Activated CD4-positive, alpha-beta T cell treated with anti-CD3 and anti-CD28 coated beads, Interleukin-2, Interleukin-6, amounts not matched to agents 100 ng/mL and 50 ng/mL, durations not matched to agents 16 hours and 8 hours (primary cell): ENCODE measurements at regions not wholly inside any gene's neighbourhood (a gene's known extent, or its start where the extent isn't known, plus 50 kb on each side); places are given as distances from the start of the nearest gene placed in this dataset.
"Not testable (repeated sequence)": the region's sequence is repeated elsewhere in the genome, so short reads cannot be mapped to it uniquely, and the experiment has no call there.

Experiments used
- DNase-seq: peaks from one replicate; pipeline ENCODE4 v3.0.0-alpha.2; 2020

DNA sequence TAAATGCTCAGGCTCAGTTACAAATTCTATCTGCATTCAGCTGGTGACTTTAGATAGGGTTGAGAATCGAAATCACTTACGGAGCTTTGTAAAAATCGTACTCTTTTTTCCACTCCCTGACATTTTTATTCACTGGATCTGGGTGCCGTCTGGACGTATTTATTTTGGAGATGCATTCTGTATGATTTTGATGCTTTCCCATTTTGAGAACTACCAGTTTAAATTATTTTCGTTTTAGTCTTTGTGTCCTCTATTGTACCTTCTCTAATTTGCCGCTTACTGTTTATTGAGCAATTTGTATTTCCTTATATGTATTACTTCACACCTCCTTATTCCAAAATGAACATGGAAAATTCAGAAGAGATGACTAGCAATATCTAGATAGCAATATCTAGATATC is 96.2 kb downstream of the FASLG start:
- DNase-seq, result no peak

DNA sequence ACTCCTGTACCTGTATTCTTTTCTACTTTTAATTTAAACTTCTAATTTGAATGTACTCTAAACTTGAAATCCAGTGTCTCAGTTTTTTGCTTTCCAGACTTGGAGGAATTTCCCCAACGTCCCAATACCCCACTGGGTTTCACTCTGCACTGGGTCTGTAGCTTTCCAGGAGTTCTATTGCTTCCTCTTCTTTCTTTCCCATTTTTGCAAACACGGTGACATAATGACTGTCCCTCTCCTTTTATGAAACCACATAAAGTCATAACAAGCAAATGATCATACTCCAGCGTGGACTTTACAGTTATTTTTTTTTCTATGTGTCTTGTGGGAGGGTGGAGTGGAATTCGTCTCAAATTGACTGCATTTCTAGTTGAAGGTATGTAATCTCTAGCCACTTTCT is 97.1 kb downstream of the FASLG start:
- no peak for DNase-seq

DNA sequence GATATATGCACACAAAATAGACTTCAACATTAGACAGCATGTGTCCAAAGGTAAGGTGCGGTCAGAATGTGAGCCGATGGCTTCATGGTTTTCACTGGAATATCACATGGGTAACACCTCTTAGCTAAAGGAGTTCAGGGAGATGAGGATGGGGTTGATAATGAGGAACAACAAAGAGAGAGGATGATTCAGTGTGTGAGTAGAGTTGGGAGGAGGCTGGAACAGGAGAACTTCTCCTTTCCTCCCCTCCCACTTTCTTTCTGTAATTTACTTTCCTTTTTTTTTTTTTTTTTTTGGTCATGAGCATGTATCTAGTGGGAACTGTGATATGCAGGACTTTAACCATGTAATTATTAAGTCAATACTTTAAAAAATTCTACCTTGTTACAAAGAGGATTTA is 99.4 kb downstream of the FASLG start:
- DNase-seq, result no peak

DNA sequence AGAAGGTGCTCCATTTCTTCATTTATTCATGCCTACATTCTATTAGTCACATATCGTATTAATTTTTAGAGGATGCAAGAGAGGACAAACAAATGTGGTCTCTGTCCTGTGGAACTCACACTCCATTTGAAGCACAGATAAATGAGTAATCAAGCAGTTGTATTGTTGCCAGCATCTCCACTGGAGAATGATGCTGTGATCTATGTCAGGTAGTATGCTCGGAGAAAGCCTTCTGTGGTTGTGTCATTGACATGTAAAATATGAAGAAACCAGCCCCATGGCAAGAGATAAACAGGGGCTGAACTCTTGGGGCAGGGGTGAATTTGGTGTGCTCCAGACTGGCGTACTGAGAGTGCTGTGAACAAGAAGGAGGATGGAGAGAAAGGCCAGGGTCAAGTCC is 101.2 kb downstream of the FASLG start:
- no peak for DNase-seq

DNA sequence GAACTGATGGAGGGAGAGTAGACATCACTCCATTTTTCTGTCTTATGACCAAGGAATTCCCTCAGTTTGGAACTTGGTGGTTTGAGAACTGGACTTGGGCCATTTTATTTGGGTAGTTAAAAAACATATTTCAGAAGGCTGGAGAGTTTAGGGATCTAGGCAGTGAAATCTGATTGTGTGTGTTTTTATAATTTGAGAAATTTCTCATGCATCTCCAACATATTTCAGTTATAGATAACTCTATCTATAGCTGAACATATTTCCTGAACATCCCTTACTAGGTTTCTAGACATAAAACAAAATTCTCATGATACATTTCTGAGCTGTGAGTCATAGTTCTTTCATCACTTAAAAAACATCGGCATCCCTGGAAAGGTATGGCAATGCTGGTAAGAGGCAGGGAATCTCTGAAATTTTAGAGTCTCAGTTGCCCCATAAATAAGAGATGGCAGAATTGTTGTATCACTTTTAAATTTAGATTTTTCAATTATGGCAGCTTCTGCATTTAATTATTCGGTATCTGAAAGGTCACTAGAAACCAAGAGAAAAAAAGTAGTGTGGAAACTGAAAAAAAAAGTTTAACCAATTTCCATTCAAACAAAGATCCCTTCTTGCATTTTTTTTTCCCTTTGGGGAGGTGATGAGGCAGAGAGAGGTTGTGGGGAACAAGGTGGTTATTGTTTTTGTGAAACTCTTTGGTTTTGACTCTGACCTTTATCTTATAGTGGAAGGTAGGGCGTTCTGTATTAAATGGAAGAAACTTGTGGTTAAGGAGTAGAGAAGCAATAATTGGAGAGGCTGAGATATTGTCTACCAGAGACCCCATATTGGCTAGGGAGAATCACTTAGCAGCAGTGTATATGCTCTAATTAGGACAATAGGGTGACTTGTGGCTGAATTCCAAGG is 102.9 kb downstream of the FASLG start:
- no peak for DNase-seq

DNA sequence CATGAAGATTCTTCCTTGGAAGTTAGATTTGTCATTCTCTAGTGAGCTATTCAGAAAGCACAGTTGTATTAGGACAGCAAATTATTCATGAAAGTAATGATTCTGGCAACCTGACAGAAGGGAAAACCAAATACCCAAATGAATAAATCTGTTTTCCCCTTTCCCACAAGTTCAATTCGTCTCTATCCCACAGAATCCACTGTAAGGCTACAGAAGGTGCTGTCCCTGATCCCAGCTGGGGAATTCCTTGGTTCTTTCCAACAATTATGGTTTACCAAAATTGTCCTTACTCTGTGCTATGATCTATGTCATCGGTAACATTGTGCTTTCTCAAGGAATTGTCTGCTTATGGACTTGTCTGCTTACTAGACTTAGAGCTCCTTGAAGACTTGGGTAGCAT is 104.2 kb downstream of the FASLG start:
- no peak for DNase-seq

DNA sequence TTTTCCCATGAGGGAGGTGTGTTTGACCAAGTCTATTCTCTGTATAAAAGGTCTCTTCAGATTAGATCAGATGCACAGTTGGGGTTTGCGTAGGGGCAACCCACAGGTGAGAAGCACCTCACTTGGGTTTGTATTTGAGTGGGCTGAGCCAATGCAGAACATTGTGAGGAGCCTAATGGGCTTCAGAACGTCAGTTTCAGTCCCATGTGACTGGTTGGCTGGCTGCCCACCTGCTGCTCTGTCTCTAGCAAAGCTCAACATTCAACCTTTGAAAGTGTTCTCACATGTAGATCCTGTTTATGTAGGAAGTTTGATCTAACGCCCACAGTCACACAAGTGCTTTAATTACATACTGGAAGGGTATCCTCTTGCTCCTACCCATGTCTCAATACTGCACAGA is 105.5 kb downstream of the FASLG start:
- no peak for DNase-seq

DNA sequence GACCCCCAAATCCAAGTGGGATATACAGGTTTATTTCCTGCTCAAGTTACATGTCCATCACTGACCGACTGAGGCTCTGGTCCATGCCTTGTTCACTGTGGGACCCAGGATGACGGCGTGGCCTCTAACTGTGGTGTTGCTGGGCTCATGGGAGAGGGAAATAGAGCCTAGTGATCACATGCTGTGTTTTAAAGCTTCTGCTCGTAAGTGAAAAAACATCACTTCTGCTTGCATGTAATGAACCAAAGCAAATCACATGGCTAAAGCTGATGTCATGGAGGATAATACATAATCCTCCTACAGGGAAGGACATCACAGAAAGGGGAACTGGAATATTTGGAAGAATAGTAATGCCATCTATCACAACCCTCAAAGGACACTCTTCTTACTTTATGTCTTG is 107.6 kb downstream of the FASLG start:
- no peak for DNase-seq

DNA sequence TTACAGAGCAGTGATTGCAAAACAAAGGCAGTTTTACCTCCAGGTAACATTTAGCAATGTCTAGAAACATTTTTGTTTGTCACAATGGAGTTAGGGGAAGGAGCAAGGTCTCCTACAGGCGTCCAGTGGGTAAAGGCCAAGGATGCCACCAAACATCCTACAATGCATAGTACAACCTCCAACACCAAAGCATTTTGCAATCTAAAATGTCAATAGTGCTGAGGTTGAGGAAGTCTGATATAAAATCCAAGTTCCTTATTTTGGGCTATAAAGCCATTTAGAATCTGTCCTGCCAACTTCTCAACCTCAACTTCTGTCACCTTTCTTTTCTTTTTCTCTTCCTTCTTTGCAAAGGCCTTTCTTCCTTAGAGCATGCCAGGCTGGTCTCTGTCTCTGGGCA is 111.2 kb downstream of the FASLG start:
- DNase-seq, result no peak

DNA sequence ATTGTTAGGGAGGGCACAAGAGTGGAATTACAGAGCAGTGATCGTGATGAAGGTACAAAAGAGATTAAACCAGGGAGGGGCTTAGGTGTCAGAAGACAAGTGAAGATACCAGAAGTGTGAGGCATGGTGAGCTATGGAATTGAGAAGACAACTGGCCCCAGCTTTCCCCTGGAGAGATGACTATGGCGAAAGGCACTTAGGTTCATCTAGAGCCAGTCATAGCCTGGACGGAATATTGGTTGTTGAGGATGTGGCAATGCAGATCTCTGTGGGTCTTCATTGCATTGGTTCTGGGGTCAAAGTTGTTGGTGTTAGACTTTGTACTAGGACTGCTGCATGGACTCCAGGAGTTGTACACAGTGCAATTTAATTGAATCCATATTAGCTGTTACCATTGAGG is 115.7 kb downstream of the FASLG start:
- no peak for DNase-seq

DNA sequence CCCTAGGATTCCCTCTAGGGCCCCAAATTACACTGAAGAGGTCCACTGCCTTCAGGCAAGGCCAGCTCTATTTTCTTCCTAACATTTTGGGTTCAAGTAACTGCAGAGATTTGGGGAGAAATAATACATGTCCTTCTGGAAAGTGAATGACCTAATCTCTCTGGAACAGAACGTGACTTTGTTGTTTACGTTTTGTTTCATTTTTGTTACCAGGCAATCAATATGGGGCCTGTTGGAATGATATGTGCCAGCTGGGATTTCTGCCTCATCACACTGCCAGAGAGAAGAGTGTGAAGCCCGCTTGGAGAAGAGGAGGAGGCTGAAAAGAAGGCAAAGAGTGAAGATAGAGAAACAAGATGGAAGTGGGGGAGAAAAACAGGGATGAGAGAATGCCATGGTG is 116.7 kb downstream of the FASLG start:
- DNase-seq, result no peak

DNA sequence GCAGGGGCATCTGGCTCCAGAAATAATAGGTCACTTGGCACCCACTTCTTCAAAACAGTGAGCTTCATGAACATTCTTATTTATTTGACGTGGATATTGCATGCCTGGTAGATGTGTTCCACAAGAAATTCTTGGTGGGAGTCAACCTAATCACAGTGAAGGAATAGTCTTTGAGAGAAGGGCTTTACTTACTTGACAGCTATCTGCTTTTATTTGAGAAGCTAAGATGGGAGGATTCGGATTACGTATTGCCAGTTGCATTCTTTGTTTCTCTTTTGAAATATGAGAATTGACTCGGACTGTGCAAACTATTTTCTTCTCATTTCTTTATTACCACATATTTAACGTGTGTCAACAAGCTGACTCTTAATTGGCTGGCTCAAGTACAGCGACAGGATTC is 117.2 kb downstream of the FASLG start:
- no peak for DNase-seq

DNA sequence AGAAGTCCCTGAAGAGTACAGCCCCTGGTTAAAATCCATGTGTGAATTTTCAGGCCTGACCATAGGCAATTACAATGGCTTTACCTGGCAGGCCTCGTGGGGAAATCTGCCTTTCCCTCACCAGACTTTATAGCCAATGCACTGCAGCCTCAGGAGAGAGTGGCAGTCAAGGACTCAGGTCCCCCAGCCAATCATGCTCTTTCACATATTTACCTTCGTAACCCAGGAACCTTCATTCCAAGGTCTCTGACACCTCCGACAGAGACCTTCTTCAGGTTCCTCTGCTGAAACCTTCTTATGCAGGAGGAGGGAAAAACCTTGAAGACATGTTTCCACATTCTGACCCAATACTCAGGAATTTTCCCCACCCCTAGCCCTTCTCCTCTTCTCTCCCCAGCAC is 118.9 kb downstream of the FASLG start:
- DNase-seq, result no peak

DNA sequence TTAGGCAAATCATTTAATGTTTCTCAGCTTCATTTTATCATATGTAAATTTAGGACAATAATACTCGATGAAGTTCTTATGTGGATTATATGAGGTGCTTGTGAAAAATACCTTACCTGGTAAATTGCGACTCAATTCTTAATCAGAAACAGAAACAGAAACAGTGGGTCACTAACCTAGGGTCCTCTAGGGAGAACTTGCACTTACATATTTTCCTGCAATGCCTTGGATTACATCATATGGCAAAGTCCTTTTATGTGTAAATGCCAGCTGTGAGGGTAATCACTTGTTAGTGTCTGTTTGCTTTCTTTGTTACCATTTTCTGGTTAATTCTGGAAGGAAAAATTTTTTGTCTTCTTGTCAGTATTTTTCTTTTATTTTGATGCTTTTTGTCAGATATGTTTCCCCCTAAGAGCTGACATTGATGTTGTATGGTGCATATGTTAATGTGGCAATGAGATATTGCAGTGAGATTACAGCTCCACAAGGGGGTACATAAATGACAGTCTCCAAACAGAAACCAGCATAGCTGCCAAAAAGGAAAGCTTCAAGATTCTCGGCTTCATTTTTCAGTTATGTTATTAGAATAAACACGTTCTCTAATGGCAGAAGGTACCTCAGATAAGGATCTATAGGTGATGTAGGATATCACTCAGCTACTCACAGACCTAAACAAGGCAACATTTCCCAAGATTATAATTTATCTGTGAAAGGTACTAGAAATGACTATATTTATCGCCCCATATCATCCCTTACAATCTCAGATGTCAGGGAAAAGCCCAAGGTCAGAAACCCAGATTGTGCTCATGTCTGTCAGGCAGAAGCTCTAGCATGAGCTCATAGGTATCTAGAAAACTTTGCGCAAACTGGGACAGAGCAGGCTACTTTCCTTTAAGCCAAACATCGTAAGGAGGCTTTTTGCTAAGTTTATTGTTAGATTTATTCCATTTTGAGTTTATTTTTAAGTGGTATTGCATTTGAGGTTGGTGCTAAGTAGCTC is 119.9 kb downstream of the FASLG start:
- peak; percentile 58 for DNase-seq

DNA sequence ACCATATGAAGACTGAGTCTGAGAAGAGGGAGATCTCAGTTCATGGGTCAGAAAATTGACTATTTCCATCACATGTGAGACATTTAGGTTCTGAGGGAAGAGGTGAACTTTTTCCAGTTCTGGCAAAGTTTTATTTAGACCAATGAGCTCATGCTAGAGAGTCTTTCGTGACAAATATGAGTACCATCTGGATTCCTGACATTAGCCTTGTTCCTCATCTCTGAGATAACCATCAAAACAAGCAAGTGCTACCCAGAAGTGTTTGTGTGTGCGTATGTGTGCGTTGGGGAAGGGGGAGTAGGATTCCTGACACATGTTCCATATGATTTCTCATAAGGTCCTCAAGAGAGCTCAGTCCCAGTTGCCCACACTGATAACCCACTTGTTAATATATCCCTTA is 120.6 kb downstream of the FASLG start:
- no peak for DNase-seq

DNA sequence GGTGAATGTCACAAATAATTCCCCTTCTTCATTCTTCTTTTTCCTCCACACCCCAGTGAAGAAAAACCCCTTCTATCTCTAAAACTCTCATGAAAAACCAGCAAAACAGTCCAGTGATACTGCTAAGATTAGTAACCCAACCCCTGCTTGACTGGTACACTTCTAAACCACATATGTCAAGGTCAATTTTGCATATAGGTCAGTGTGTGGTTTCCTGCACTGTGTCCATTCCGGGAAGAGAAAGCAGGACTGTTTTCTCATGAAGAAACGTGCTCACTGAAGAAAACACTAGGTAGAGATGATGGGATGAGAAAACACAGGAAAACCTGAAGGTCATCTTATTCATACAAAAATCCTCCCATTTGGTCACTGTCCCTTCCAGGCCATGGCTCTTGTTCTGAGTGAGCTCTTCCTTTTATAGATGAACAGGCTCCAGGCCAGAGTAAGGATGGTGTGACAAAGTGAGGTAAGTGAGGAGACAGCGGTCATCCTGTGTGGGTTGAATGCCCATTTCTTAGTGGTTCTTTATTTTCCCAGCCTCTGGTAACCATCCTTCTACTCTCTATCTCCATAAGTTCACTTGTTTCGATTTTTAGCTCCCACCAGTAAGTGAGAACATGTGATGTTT is 122.7 kb downstream of the FASLG start:
- DNase-seq, result no peak

DNA sequence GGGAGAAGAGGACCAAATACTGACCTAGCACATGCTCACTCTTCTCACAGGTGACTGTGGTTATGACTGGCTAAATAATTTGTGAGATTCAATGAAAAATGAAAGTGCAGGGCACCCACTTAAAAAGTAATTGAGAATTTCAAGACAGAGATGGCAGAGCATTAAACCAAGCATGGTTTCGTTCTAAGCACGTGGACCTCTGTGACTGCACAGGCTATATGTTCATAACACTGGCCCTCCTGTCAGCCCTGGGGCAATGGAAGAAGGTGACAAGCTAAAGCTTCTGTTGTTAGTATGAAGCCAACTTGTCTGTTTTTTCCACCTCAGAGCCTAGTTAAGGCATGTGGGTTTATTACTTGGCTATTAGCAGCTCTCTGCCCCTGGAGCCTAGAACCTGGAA is 130.9 kb downstream of the FASLG start:
- DNase-seq, result no peak

DNA sequence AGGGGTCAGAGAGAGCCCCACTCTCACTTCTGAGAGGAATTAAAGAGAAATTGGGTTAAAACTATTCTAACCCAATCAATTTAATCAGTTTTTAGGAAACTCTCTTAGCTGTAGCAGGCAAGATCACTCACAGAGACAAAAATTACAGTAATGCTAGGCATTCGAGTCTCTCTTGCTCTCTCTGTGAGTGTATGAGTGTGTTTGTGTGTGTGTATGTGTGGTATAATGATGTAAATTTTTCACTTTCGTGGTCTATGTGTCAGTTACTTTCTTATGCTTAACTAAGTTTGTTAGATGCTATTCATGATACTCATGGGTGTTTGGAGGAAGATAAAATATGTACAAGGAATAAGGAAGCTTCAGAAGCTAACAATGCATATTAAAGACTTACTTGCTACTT is 131.3 kb downstream of the FASLG start:
- no peak for DNase-seq

DNA sequence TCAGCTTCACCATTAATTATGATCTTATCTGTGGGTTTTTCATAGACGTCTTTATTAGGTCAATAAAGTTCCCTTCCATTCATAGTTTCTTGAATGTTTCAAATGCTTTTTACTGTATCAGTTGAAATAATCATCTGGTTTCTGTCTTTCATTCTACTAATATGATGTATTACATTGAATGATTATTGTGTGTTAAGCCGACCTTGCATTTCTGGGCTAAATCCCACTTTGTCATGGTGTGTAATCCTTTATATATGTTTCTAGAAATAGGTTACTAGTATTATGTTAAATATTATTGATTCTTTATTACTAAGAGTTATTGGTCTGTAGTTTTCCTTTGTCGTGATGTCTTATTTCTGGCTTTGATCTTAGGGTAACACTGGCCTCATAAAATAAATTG is 134.9 kb downstream of the FASLG start:
- no peak for DNase-seq

DNA sequence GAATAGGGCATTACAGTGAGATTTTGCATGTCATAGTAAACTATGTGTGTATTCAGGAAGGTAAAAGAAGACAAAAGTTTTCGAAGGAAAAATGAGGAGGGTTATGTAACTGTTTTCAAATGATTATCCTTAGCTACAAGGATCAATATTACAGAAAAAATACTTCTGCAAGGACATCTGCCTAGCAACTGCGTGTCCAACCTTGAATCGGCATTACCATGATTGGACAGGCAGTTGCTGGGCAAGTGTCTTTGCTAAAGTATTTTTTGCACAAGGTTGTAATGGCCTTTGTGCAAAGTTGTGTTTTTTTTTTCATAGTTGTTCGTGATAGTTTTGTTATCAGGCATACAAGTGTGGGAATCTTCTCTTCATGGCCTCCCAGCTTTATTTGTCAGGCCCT is 136.8 kb downstream of the FASLG start:
- DNase-seq, result no peak

DNA sequence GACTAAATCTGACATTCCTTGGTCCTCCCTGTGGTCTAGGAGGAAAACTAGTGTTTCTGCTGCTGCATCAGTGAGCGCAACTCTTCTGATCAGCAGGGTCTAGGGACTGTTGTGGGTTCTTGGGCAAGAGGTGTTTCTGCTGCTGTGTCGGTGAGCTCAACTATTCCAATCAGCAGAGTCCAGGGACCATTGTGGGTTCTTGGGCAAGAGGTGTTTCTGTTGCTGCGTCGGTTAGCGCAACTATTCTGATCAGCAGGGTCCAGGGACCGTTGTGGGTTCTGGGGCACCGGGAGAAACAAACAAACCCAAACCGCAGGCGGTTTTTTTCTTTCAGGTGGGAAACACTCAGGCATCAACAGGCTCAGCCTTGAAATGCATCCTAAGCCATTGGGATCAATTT is 140.9 kb downstream of the FASLG start:
- DNase-seq, result not testable (repeated sequence)

DNA sequence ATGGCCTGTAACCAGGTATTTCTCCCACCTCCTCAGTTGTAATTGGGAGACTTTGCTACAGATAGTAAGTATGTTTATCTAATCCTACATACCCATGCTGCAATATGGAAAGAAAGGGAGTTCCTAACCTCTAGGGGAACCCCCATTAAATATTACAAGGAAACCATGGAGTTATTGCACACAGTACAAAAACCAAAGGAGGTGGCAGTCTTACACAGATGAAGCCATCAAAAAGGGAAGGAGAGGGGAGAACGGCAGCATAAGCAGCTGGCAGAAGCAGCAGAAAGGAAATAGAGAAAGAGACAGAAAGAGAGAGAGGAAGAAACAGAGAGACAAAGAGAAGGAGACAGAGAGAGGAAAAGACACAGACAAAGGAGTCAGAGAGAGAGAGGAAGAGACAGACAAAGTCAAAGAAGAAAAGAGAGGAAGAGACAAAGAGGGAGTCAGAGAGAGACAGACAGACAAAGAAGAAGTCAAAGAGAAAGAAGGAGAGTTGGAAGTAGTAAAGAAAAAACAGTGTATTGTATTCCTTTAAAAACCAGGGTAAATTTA is 142.9 kb downstream of the FASLG start:
- DNase-seq, result no peak

DNA sequence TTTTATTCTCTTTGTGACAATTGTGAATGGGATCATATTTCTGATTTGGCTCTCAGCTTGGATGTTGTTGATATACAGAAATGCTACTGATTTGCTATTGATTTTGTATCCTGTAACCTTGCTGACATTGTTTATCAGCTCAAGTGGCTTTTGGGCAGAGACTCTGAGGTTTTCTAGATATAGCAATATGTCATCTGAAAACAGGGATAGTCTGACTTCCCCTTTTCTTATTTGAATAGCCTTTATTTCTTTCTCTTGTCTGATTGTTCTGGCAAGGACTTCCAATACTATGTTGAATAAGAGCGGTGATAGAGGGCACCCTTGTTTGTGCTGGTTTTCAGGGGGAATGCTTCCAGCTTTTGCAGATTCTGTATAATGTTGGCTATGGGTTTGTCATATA is 150.8 kb downstream of the FASLG start:
- no peak for DNase-seq
